BJ (cell line): ENCODE measurements at regions not wholly inside any gene's neighbourhood (a gene's known extent, or its start where the extent isn't known, plus 50 kb on each side); places are given as distances from the start of the nearest gene placed in this dataset.

Source experiments
- CTCF ChIA-PET: fragments of 350-600 bp; formaldehyde crosslinking; extraction: SDS; loops from one replicate; lab custom pipeline; 2021; ENCODE audit warnings: antibody characterized with exemption, inconsistent platforms; lab: Yijun Ruan, JAX
- POLR2A ChIA-PET: fragments of 300-600 bp; sonication (Branson Sonifier 250); formaldehyde crosslinking; extraction: SDS; loops from one replicate; lab custom pipeline; 2021; ENCODE audit warnings: antibody characterized with exemption; lab: Charles Lee
- DNase-seq: peaks from one replicate; pipeline ENCODE4 v3.0.0-alpha.2; 2011; ENCODE audit warnings: low read depth
- H3K27me3 ChIP-seq: 2 replicates; pipeline ENCODE4 v1.6.0; 2011; ENCODE audit warnings: low read length; ENCODE audit not compliant: control insufficient read depth, insufficient read depth
- H3K36me3 ChIP-seq: 2 replicates; pipeline ENCODE4 v1.5.1; 2011; ENCODE audit warnings: low read length; ENCODE audit not compliant: control insufficient read depth, insufficient read depth
- H3K4me3 ChIP-seq: 2 replicates; pipeline ENCODE4 v1.5.1; 2011; ENCODE audit warnings: low read depth, mild to moderate bottlenecking, control low read depth, low read length
- CTCF ChIP-seq: IDR thresholded peaks from 2 replicates; pipeline ENCODE4 v1.5.1; 2011; ENCODE audit warnings: low read depth, mild to moderate bottlenecking, control low read depth, inconsistent platforms, low read length, moderate library complexity; ENCODE audit not compliant: insufficient read depth

GRCh38 chr10:78434886-78435285 lies 401.2 kb downstream of the RPS24 start:
- POLR2A ChIA-PET: no interaction called here
- Histone ChIP-seq H3K27me3 (peaks cover 6% of the 10 kb centered on the region), H3K4me3 (no peak overlapping the region), H3K36me3 (no peaks in the 10 kb centered on the region)
- CTCF ChIA-PET: no interaction called here
- no peak for DNase-seq
- TF ChIP-seq CTCF: no peak

GRCh38 chr10:78435484-78436221 lies 402.0 kb downstream of the RPS24 start:
- ChIA-PET CTCF (interaction anchor here (1.5 kb wide), 1 partner anchor 8 kb away, joined by 3 read pairs; no protein-coding TSS in a partner anchor), POLR2A (no interaction called here)
- DNase-seq: no peak
- Histone ChIP-seq H3K4me3 (no peak overlapping the region), H3K27me3 (peaks cover 6% of the 10 kb centered on the region), H3K36me3 (no peaks in the 10 kb centered on the region)
- no peak for TF ChIP-seq CTCF

GRCh38 chr10:78436222-78436573 lies 402.5 kb downstream of the RPS24 start:
- no peak for DNase-seq
- no peaks in the 10 kb centered on the region for H3K36me3 ChIP-seq
- H3K27me3 ChIP-seq: peaks cover 5% of the 10 kb centered on the region
- no peak for TF ChIP-seq CTCF
- H3K4me3 ChIP-seq: no peak overlapping the region
- ChIA-PET POLR2A (no interaction called here), CTCF (interaction anchor here (1.5 kb wide), 1 partner anchor 9 kb away, joined by 3 read pairs; no protein-coding TSS in a partner anchor)

GRCh38 chr10:78436706-78437406 lies 403.2 kb downstream of the RPS24 start:
- Histone ChIP-seq H3K27me3 (peaks cover 5% of the 10 kb centered on the region), H3K4me3 (no peak overlapping the region), H3K36me3 (no peaks in the 10 kb centered on the region)
- ChIA-PET CTCF (interaction anchor here (0.9 to 1.5 kb wide), 2 partner anchors 9 to 23 kb away, joined by 3 read pairs; no protein-coding TSS in a partner anchor), POLR2A (no interaction called here)
- no peak for TF ChIP-seq CTCF
- DNase-seq: no peak

GRCh38 chr10:78437407-78437768 lies 403.7 kb downstream of the RPS24 start:
- TF ChIP-seq CTCF: no peak
- CTCF ChIA-PET: interaction anchor here (0.9 to 1.5 kb wide), 2 partner anchors 10 to 23 kb away, joined by 3 read pairs; no protein-coding TSS in a partner anchor
- H3K4me3 ChIP-seq: no peak overlapping the region
- peaks cover 5% of the 10 kb centered on the region for H3K27me3 ChIP-seq
- DNase-seq: no peak
- POLR2A ChIA-PET: no interaction called here
- no peaks in the 10 kb centered on the region for H3K36me3 ChIP-seq
